ENCODE measurements at regions not wholly inside any gene's neighbourhood (a gene's known extent, or its start where the extent isn't known, plus 50 kb on each side); places are given as distances from the start of the nearest gene placed in this dataset.

- Histone ChIP-seq H3K27me3 (ENCODE audit: control insufficient read depth in 1 of 2, insufficient read depth in 2 of 2, low read length in 2 of 2) (no peaks in the 10 kb centered on the region), H3K4me3 (ENCODE audit: low read length in 2 of 2) (no peak overlapping the region), H3K9me3 (ENCODE audit: control insufficient read depth in 2 of 2, low read length in 2 of 2) (no peaks in the 10 kb centered on the region), H3K36me3 (ENCODE audit: control insufficient read depth in 2 of 2, insufficient read depth in 2 of 2, low read length in 2 of 2) (no peaks in the 10 kb centered on the region), H3K9ac (ENCODE audit: low read length in 2 of 2) (no peak overlapping the region), H3K27ac (ENCODE audit: low read length) (no peak overlapping the region), H3K4me1 (ENCODE audit: control insufficient read depth, insufficient read depth, low read length) (no peaks in the 10 kb centered on the region)
Observed at GRCh38 chr3:104610730-104611652, 755.7 kb upstream of the ALCAM start.

DNA sequence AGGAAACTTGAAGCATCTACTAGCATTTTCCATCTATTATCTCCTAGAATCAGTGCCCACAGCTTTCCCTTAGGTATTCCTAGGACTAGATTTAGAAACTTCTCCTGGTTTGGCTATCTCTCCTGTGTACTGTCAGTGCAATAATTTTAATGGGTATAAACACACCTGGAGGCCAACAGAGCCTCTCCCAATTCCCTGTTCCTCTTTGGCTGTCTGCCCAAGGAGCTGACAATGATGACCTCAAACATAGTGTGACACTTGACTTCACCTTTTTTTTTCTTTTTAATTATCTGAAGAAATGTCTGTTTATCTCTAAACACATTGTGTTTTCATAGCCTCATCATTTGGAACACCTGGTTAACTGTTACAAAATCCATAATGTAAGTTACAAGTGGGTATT is 754.5 kb upstream of the ALCAM start:
- H3K4me1 ChIP-seq (ENCODE audit: control insufficient read depth, insufficient read depth, low read length): no peaks in the 10 kb centered on the region
- no peak overlapping the region for H3K27ac ChIP-seq (ENCODE audit: low read length)
- H3K36me3 ChIP-seq (ENCODE audit: control insufficient read depth in 2 of 2, insufficient read depth in 2 of 2, low read length in 2 of 2): no peaks in the 10 kb centered on the region
- no peaks in the 10 kb centered on the region for H3K9me3 ChIP-seq (ENCODE audit: control insufficient read depth in 2 of 2, low read length in 2 of 2)
- H3K27me3 ChIP-seq (ENCODE audit: control insufficient read depth in 1 of 2, insufficient read depth in 2 of 2, low read length in 2 of 2): no peaks in the 10 kb centered on the region
- H3K4me3 ChIP-seq (ENCODE audit: low read length in 2 of 2): no peak overlapping the region
- H3K9ac ChIP-seq (ENCODE audit: low read length in 2 of 2): no peak overlapping the region

GRCh38 chr3:104614564-104614963 is 752.1 kb upstream of the ALCAM start:
- H3K9me3 ChIP-seq (ENCODE audit: control insufficient read depth in 2 of 2, low read length in 2 of 2): no peaks in the 10 kb centered on the region
- no peaks in the 10 kb centered on the region for H3K4me1 ChIP-seq (ENCODE audit: control insufficient read depth, insufficient read depth, low read length)
- no peaks in the 10 kb centered on the region for H3K36me3 ChIP-seq (ENCODE audit: control insufficient read depth in 2 of 2, insufficient read depth in 2 of 2, low read length in 2 of 2)
- H3K4me3 ChIP-seq (ENCODE audit: low read length in 2 of 2): no peak overlapping the region
- H3K9ac ChIP-seq (ENCODE audit: low read length in 2 of 2): no peak overlapping the region
- no peak overlapping the region for H3K27ac ChIP-seq (ENCODE audit: low read length)
- no peaks in the 10 kb centered on the region for H3K27me3 ChIP-seq (ENCODE audit: control insufficient read depth in 1 of 2, insufficient read depth in 2 of 2, low read length in 2 of 2)

- H3K4me3 ChIP-seq (ENCODE audit: low read length in 2 of 2): no peak overlapping the region
- no peak overlapping the region for H3K9ac ChIP-seq (ENCODE audit: low read length in 2 of 2)
- H3K27ac ChIP-seq (ENCODE audit: low read length): no peak overlapping the region
- no peaks in the 10 kb centered on the region for H3K36me3 ChIP-seq (ENCODE audit: control insufficient read depth in 2 of 2, insufficient read depth in 2 of 2, low read length in 2 of 2)
- no peaks in the 10 kb centered on the region for H3K4me1 ChIP-seq (ENCODE audit: control insufficient read depth, insufficient read depth, low read length)
- no peaks in the 10 kb centered on the region for H3K9me3 ChIP-seq (ENCODE audit: control insufficient read depth in 2 of 2, low read length in 2 of 2)
- no peaks in the 10 kb centered on the region for H3K27me3 ChIP-seq (ENCODE audit: control insufficient read depth in 1 of 2, insufficient read depth in 2 of 2, low read length in 2 of 2)
Observed at GRCh38 chr3:104628185-104628789, 738.4 kb upstream of the ALCAM start.

- H3K36me3 ChIP-seq (ENCODE audit: control insufficient read depth in 2 of 2, insufficient read depth in 2 of 2, low read length in 2 of 2): no peaks in the 10 kb centered on the region
- no peaks in the 10 kb centered on the region for H3K9me3 ChIP-seq (ENCODE audit: control insufficient read depth in 2 of 2, low read length in 2 of 2)
- no peaks in the 10 kb centered on the region for H3K4me1 ChIP-seq (ENCODE audit: control insufficient read depth, insufficient read depth, low read length)
- H3K27me3 ChIP-seq (ENCODE audit: control insufficient read depth in 1 of 2, insufficient read depth in 2 of 2, low read length in 2 of 2): no peaks in the 10 kb centered on the region
- H3K4me3 ChIP-seq (ENCODE audit: low read length in 2 of 2): no peak overlapping the region
- no peak overlapping the region for H3K27ac ChIP-seq (ENCODE audit: low read length)
- no peak overlapping the region for H3K9ac ChIP-seq (ENCODE audit: low read length in 2 of 2)
Observed at GRCh38 chr3:104629038-104629437, 737.7 kb upstream of the ALCAM start.

- no peaks in the 10 kb centered on the region for H3K4me1 ChIP-seq (ENCODE audit: control insufficient read depth, insufficient read depth, low read length)
- no peak overlapping the region for H3K4me3 ChIP-seq (ENCODE audit: low read length in 2 of 2)
- H3K27me3 ChIP-seq (ENCODE audit: control insufficient read depth in 1 of 2, insufficient read depth in 2 of 2, low read length in 2 of 2): no peaks in the 10 kb centered on the region
- no peaks in the 10 kb centered on the region for H3K36me3 ChIP-seq (ENCODE audit: control insufficient read depth in 2 of 2, insufficient read depth in 2 of 2, low read length in 2 of 2)
- no peak overlapping the region for H3K9ac ChIP-seq (ENCODE audit: low read length in 2 of 2)
- no peaks in the 10 kb centered on the region for H3K9me3 ChIP-seq (ENCODE audit: control insufficient read depth in 2 of 2, low read length in 2 of 2)
- no peak overlapping the region for H3K27ac ChIP-seq (ENCODE audit: low read length)
Observed at GRCh38 chr3:104631254-104631653, 735.5 kb upstream of the ALCAM start.

- Histone ChIP-seq H3K4me1 (ENCODE audit: control insufficient read depth, insufficient read depth, low read length) (no peaks in the 10 kb centered on the region), H3K27ac (ENCODE audit: low read length) (no peak overlapping the region), H3K36me3 (ENCODE audit: control insufficient read depth in 2 of 2, insufficient read depth in 2 of 2, low read length in 2 of 2) (no peaks in the 10 kb centered on the region), H3K4me3 (ENCODE audit: low read length in 2 of 2) (no peak overlapping the region), H3K9ac (ENCODE audit: low read length in 2 of 2) (no peak overlapping the region), H3K9me3 (ENCODE audit: control insufficient read depth in 2 of 2, low read length in 2 of 2) (no peaks in the 10 kb centered on the region), H3K27me3 (ENCODE audit: control insufficient read depth in 1 of 2, insufficient read depth in 2 of 2, low read length in 2 of 2) (no peaks in the 10 kb centered on the region)
Observed at GRCh38 chr3:104632521-104632920, 734.2 kb upstream of the ALCAM start.

- Histone ChIP-seq H3K9me3 (ENCODE audit: control insufficient read depth in 2 of 2, low read length in 2 of 2) (no peaks in the 10 kb centered on the region), H3K4me1 (ENCODE audit: control insufficient read depth, insufficient read depth, low read length) (no peaks in the 10 kb centered on the region), H3K27me3 (ENCODE audit: control insufficient read depth in 1 of 2, insufficient read depth in 2 of 2, low read length in 2 of 2) (no peaks in the 10 kb centered on the region), H3K27ac (ENCODE audit: low read length) (no peak overlapping the region), H3K9ac (ENCODE audit: low read length in 2 of 2) (no peak overlapping the region), H3K36me3 (ENCODE audit: control insufficient read depth in 2 of 2, insufficient read depth in 2 of 2, low read length in 2 of 2) (no peaks in the 10 kb centered on the region), H3K4me3 (ENCODE audit: low read length in 2 of 2) (no peak overlapping the region)
Observed at GRCh38 chr3:104632947-104633346, 733.8 kb upstream of the ALCAM start.

DNA sequence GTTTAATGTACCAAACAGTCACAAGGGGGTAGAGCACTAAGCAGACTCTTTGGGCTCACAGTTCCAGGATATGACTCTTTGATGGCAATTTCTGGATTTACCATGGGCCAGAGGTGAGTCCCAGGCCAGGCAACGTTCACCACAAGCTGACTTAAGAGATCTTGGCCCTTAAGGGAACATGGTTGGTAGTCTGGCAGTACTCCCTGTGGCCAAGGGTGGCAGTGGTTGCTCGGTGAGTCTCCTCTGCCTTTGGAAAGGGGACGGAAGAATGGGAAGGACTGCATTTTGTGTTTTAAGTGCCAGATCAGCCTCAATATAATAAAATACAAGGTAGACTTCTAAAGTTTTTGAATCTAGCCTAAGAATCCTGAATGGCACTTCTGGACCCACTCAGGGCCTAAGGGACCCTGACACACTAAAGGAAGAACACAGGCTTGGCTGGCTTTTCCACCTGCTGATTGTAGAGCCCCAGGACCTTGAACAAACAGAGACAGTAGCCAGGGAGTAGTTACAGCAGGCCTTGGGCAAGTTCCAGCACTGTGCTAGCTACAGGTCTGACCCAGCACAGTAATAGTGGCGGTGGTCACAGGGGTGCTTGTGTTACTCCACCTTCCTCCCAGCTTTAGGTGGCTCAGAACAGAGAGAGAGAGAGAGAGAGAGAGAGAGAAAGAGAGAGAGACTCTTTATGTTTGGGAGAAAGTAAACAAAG is 730.7 kb upstream of the ALCAM start:
- no peak overlapping the region for H3K27ac ChIP-seq (ENCODE audit: low read length)
- H3K27me3 ChIP-seq (ENCODE audit: control insufficient read depth in 1 of 2, insufficient read depth in 2 of 2, low read length in 2 of 2): no peaks in the 10 kb centered on the region
- H3K9ac ChIP-seq (ENCODE audit: low read length in 2 of 2): no peak overlapping the region
- H3K36me3 ChIP-seq (ENCODE audit: control insufficient read depth in 2 of 2, insufficient read depth in 2 of 2, low read length in 2 of 2): no peaks in the 10 kb centered on the region
- no peak overlapping the region for H3K4me3 ChIP-seq (ENCODE audit: low read length in 2 of 2)
- peaks cover 0 to 4% of the 10 kb centered on the region in 2 donors for H3K9me3 ChIP-seq (ENCODE audit: control insufficient read depth in 2 of 2, low read length in 2 of 2)
- no peaks in the 10 kb centered on the region for H3K4me1 ChIP-seq (ENCODE audit: control insufficient read depth, insufficient read depth, low read length)

DNA sequence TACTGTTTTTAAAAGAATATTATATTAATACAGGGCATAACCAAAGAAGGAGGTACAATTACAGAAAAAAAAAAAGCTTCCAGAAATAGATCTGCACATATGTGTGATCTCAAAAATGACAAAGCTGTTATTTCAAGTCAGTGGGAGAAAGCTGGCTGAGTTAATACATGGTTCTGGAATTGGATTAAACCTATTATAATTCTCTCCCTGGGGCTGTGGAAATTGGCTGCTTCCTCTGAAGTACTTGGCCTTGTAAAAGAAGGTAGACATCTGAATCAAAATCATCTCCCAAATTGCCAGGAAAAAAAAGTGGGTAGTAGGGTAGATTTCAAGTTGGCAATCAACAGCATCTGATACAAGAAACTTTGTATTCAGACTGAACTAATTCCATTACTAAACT is 723.9 kb upstream of the ALCAM start:
- Histone ChIP-seq H3K4me3 (ENCODE audit: low read length in 2 of 2) (no peak overlapping the region), H3K9me3 (ENCODE audit: control insufficient read depth in 2 of 2, low read length in 2 of 2) (peaks cover 0 to 4% of the 10 kb centered on the region in 2 donors)

More for the DNA sequence above, 723.9 kb upstream of the ALCAM start:
- H3K36me3 ChIP-seq (ENCODE audit: control insufficient read depth in 2 of 2, insufficient read depth in 2 of 2, low read length in 2 of 2): no peaks in the 10 kb centered on the region
- no peak overlapping the region for H3K9ac ChIP-seq (ENCODE audit: low read length in 2 of 2)
- no peak overlapping the region for H3K27ac ChIP-seq (ENCODE audit: low read length)
- H3K27me3 ChIP-seq (ENCODE audit: control insufficient read depth in 1 of 2, insufficient read depth in 2 of 2, low read length in 2 of 2): no peaks in the 10 kb centered on the region
- no peaks in the 10 kb centered on the region for H3K4me1 ChIP-seq (ENCODE audit: control insufficient read depth, insufficient read depth, low read length)
